H1 (cell line): ENCODE measurements at regions not wholly inside any gene's neighbourhood (a gene's known extent, or its start where the extent isn't known, plus 50 kb on each side); places are given as distances from the start of the nearest gene placed in this dataset.

Experiments used
- CTCF ChIA-PET: fragments of 300-600 bp; sonication (Branson Sonifier 250); formaldehyde crosslinking; loops from one replicate; lab custom pipeline; 2021; ENCODE audit not compliant: partially characterized antibody; lab: Charles Lee
- POLR2A ChIA-PET: fragments of 300-600 bp; sonication (Branson Sonifier 250); formaldehyde crosslinking; loops from one replicate; lab custom pipeline; 2021; ENCODE audit warnings: inconsistent platforms; ENCODE audit not compliant: partially characterized antibody; lab: Charles Lee
- DNase-seq, 2 experiments: peaks; one replicate each; pipeline versions ENCODE4 v3.0.0 to v3.0.0-alpha.2; 2010 to 2022; ENCODE audit warnings: low spot score in 2 of 2, low read depth in 1 of 2, mixed read lengths in 1 of 2
- FAIRE-seq: peaks from 2 replicates; lab custom pipeline; 2011; peaks lifted over from hg19 to GRCh38; lab: Jason Lieb, UNC
- H2AFZ ChIP-seq: 2 replicates; pipeline ENCODE4 v1.8.1; 2012; ENCODE audit warnings: low read length, inconsistent platforms
- H2AK5ac ChIP-seq: 2 replicates; pipeline ENCODE4 v1.6.1; 2013; ENCODE audit warnings: low read depth, low read length
- H2BK120ac ChIP-seq: replicated peaks from 2 replicates; pipeline ENCODE3; 2013; ENCODE audit warnings: low read depth, low read length, inconsistent platforms
- H2BK12ac ChIP-seq: 2 replicates; pipeline ENCODE4 v1.6.1; 2013; ENCODE audit warnings: low read depth, low read length
- H2BK15ac ChIP-seq: 2 replicates; pipeline ENCODE4 v1.6.1; 2013; ENCODE audit warnings: low read length
- H2BK20ac ChIP-seq: 2 replicates; pipeline ENCODE4 v1.6.1; 2013; ENCODE audit warnings: low read length
- H2BK5ac ChIP-seq: 2 replicates; pipeline ENCODE4 v1.6.1; 2013; ENCODE audit warnings: low read depth, low read length
- H3K14ac ChIP-seq: 2 replicates; pipeline ENCODE4 v1.6.1; 2013; ENCODE audit warnings: inconsistent platforms; ENCODE audit not compliant: insufficient read length
- H3K18ac ChIP-seq: 2 replicates; pipeline ENCODE4 v1.6.1; 2013; ENCODE audit warnings: low read length; ENCODE audit errors: extremely low read depth
- H3K23ac ChIP-seq: 2 replicates; pipeline ENCODE4 v1.6.1; 2013; ENCODE audit warnings: inconsistent platforms; ENCODE audit not compliant: insufficient read length
- H3K23me2 ChIP-seq: 2 replicates; pipeline ENCODE4 v1.6.1; 2013; ENCODE audit warnings: low read depth, low read length
- H3K27ac ChIP-seq: 2 replicates; pipeline ENCODE4 v1.6.1; 2011; ENCODE audit warnings: low read depth, low read length, inconsistent platforms
- H3K27me3 ChIP-seq, 4 experiments: replicated peaks in 1 of 4; 1 replicate in 1 of 4; 2 replicates in 3 of 4; pipeline versions ENCODE4 v1.6.1 to v1.8.1; 2011 to 2013; ENCODE audit warnings: low read length in 3 of 4, mild to moderate bottlenecking in 3 of 4, inconsistent platforms in 2 of 4, mixed read lengths in 2 of 4, moderate library complexity in 1 of 4; ENCODE audit not compliant: control insufficient read depth in 3 of 4, insufficient read depth in 3 of 4; ENCODE audit errors: extremely low read depth in 1 of 4
- H3K36me3 ChIP-seq, 4 experiments: 2 replicates each; pipeline versions ENCODE4 v1.6.1 to v1.8.1; 2011 to 2013; ENCODE audit warnings: mild to moderate bottlenecking in 4 of 4, low read length in 3 of 4, moderate library complexity in 2 of 4, control low read depth in 1 of 4, inconsistent platforms in 1 of 4; ENCODE audit not compliant: insufficient read depth in 4 of 4, control insufficient read depth in 2 of 4
- H3K4ac ChIP-seq: replicated peaks from 2 replicates; pipeline ENCODE3; 2013; ENCODE audit warnings: low read length, low read depth, mixed read lengths, inconsistent platforms; ENCODE audit not compliant: insufficient read length
- H3K4me1 ChIP-seq, 4 experiments: replicated peaks in 1 of 4; 1 replicate in 1 of 4; 2 replicates in 3 of 4; pipeline versions ENCODE4 v1.6.1 to v1.8.1; 2011 to 2013; ENCODE audit warnings: low read length in 3 of 4, inconsistent platforms in 2 of 4, mixed read lengths in 1 of 4; ENCODE audit not compliant: insufficient read depth in 4 of 4, control insufficient read depth in 3 of 4
- H3K4me2 ChIP-seq, 2 experiments: 2 replicates each; pipeline versions ENCODE4 v1.6.1 to v1.8.1; 2011 to 2013; ENCODE audit warnings: low read depth in 2 of 2, low read length in 2 of 2, control low read depth in 1 of 2, inconsistent platforms in 1 of 2, mild to moderate bottlenecking in 1 of 2; ENCODE audit not compliant: insufficient read depth in 1 of 2
- H3K4me3 ChIP-seq, 4 experiments: fragments of 200-600, 300-600 bp in 1 of 4; sonication (generic), shearing (Covaris generic), sonication (Bioruptor Twin) in 1 of 4; 2 replicates each; pipeline versions ENCODE4 v1.5.1 to v1.8.1; 2011 to 2016; ENCODE audit warnings: low read length in 4 of 4, low read depth in 3 of 4, control low read depth in 2 of 4, inconsistent platforms in 2 of 4, mild to moderate bottlenecking in 2 of 4, mixed read lengths in 1 of 4, moderate library complexity in 1 of 4; ENCODE audit not compliant: insufficient read depth in 2 of 4; ENCODE audit errors: extremely low read depth in 1 of 4
- H3K56ac ChIP-seq: replicated peaks from 2 replicates; pipeline ENCODE3; 2013; ENCODE audit warnings: low read depth, mild to moderate bottlenecking, mixed read lengths, low read length, inconsistent platforms; ENCODE audit not compliant: insufficient read length
- H3K79me1 ChIP-seq: 2 replicates; pipeline ENCODE4 v1.6.1; 2013; ENCODE audit warnings: low read depth, low read length, control low read depth
- H3K79me2 ChIP-seq, 2 experiments: 2 replicates each; pipeline versions ENCODE4 v1.6.1 to v1.8.1; 2012 to 2013; ENCODE audit warnings: low read length in 2 of 2, mild to moderate bottlenecking in 2 of 2, inconsistent platforms in 1 of 2; ENCODE audit not compliant: insufficient read depth in 2 of 2, control insufficient read depth in 1 of 2
- H3K9ac ChIP-seq, 4 experiments: replicated peaks in 1 of 4; 1 replicate in 1 of 4; 2 replicates in 3 of 4; pipeline versions ENCODE4 v1.6.1 to v1.8.1; 2011 to 2013; ENCODE audit warnings: low read depth in 3 of 4, low read length in 3 of 4, control low read depth in 2 of 4, mild to moderate bottlenecking in 2 of 4, moderate library complexity in 2 of 4, inconsistent platforms in 1 of 4; ENCODE audit errors: extremely low read depth in 1 of 4
- H3K9me3 ChIP-seq, 2 experiments: 2 replicates each; pipeline versions ENCODE4 v1.6.1 to v1.8.1; 2012 to 2013; ENCODE audit warnings: mild to moderate bottlenecking in 2 of 2, moderate library complexity in 2 of 2, control low read depth in 1 of 2, inconsistent platforms in 1 of 2, low read depth in 1 of 2, low read length in 1 of 2, mixed read lengths in 1 of 2; ENCODE audit not compliant: insufficient read depth in 2 of 2
- H4K20me1 ChIP-seq, 2 experiments: replicated peaks in 1 of 2; 2 replicates each; pipeline versions ENCODE3 to v1.8.1; 2011 to 2013; ENCODE audit warnings: inconsistent platforms in 2 of 2, low read length in 2 of 2, mild to moderate bottlenecking in 1 of 2; ENCODE audit not compliant: insufficient read depth in 2 of 2, control insufficient read depth in 1 of 2
- H4K5ac ChIP-seq: 2 replicates; pipeline ENCODE4 v1.6.1; 2013; ENCODE audit warnings: low read length, low read depth, mixed read lengths, inconsistent platforms; ENCODE audit not compliant: insufficient read length
- H4K8ac ChIP-seq: 2 replicates; pipeline ENCODE4 v1.8.0; 2013; ENCODE audit warnings: mild to moderate bottlenecking, moderate library complexity, low read length, inconsistent platforms; ENCODE audit not compliant: insufficient read depth; ENCODE audit errors: extremely low read depth
- H4K91ac ChIP-seq: replicated peaks from 2 replicates; pipeline ENCODE3; 2013; ENCODE audit warnings: low read length, mixed read lengths, inconsistent platforms; ENCODE audit not compliant: insufficient read length
- KDM4A ChIP-seq: IDR thresholded peaks from one replicate; pipeline ENCODE4 v1.7.1; 2012; ENCODE audit warnings: low read depth, mild to moderate bottlenecking, moderate library complexity, low read length, inconsistent platforms; ENCODE audit not compliant: severe bottlenecking
- NRF1 ChIP-seq: IDR thresholded peaks from 2 replicates; pipeline ENCODE4 v1.6.1; 2011; ENCODE audit warnings: mild to moderate bottlenecking, low read depth, low read length, improper control_type of control experiment
- PHF8 ChIP-seq: fragments of 200-600 bp; sonication (generic); conservative IDR thresholded peaks from 2 replicates; pipeline ENCODE4 v1.7.1; 2012; ENCODE audit warnings: low read depth, mild to moderate bottlenecking, inconsistent platforms, low read length, moderate library complexity
- SP1 ChIP-seq: IDR thresholded peaks from 2 replicates; pipeline ENCODE4 v1.6.1; 2011; ENCODE audit warnings: low read depth, low read length
- ZNF274 ChIP-seq: IDR thresholded peaks from 2 replicates; pipeline ENCODE4 v1.7.0; 2012; ENCODE audit warnings: low read length, borderline replicate concordance; ENCODE audit errors: extremely low read depth
- WGBS, 2 experiments: shearing (Covaris generic) in 1 of 2; methylation state at CpG; one replicate each; pipeline versions ENCODE4 v1.1.6 to v1.1.7; 2013 to 2015; ENCODE audit warnings: low lambda C conversion rate in 2 of 2, mixed read lengths in 2 of 2, inconsistent platforms in 1 of 2, low coverage in 1 of 2, missing lambda C conversion rate in 1 of 2; ENCODE audit not compliant: insufficient replicate concordance in 2 of 2, insufficient coverage in 1 of 2, insufficient read length in 1 of 2; ENCODE audit errors: extremely low coverage in 1 of 2, missing lambda C conversion rate in 1 of 2; 5-methylcytosine and 5-hydroxymethylcytosine counted together

DNA sequence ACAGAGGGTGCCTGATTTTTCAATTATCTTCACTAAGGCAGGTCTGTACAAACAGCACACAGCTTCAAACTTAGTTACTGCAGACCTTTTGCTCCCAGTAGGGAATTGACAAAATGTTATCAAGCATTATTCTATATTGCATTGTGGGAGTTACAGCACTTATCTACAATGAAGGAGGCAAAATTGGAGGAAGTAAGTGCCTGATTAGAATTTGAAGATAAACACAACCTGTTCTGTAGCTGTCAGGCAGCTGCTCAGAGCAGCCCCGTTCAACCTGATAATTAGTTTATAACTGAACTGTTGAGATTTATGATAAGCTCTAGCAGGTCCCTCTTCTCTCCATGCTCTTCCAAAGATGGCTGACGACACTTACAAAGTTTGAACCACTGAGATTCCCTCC, 364.4 kb upstream of the CYRIA start:
- no peak for DNase-seq
- Histone ChIP-seq H3K23ac (no peak overlapping the region), H4K5ac (no peak overlapping the region), H2BK12ac (no peak overlapping the region), H4K8ac (no peak overlapping the region), H3K4me3 (no peak overlapping the region), H3K27ac (no peak overlapping the region), H2AK5ac (no peak overlapping the region), H3K14ac (no peak overlapping the region), H3K9ac (no peak overlapping the region), H4K91ac (no peak overlapping the region), H3K79me2 (no peaks in the 10 kb centered on the region), H3K27me3 (no peaks in the 10 kb centered on the region), H3K4me1 (no peaks in the 10 kb centered on the region), H3K18ac (no peak overlapping the region), H3K56ac (no peak overlapping the region), H2BK120ac (no peak overlapping the region), H2BK5ac (no peak overlapping the region), H3K4ac (no peak overlapping the region), H2BK15ac (no peak overlapping the region), H4K20me1 (no peaks in the 10 kb centered on the region), H3K36me3 (no peaks in the 10 kb centered on the region), H3K9me3 (no peaks in the 10 kb centered on the region), H2AFZ (no peak overlapping the region), H3K4me2 (no peak overlapping the region), H2BK20ac (no peak overlapping the region), H3K23me2 (no peaks in the 10 kb centered on the region), H3K79me1 (no peaks in the 10 kb centered on the region)
- WGBS, 2 experiments = 92% methylated on average over 2 of the region's 2 CpGs; no CpG with 5 or more reads in 1 of the 2 experiments
- FAIRE-seq = no peak
- ChIA-PET CTCF (no interaction called here), POLR2A (no interaction called here)
- TF ChIP-seq NRF1 = no peak
- no peak for TF ChIP-seq KDM4A
- TF ChIP-seq ZNF274 = no peak
- no peak for TF ChIP-seq SP1
- TF ChIP-seq PHF8 = no peak
